ENCODE measurements at regions not wholly inside any gene's neighbourhood (a gene's known extent, or its start where the extent isn't known, plus 50 kb on each side); places are given as distances from the start of the nearest gene placed in this dataset.

DNA sequence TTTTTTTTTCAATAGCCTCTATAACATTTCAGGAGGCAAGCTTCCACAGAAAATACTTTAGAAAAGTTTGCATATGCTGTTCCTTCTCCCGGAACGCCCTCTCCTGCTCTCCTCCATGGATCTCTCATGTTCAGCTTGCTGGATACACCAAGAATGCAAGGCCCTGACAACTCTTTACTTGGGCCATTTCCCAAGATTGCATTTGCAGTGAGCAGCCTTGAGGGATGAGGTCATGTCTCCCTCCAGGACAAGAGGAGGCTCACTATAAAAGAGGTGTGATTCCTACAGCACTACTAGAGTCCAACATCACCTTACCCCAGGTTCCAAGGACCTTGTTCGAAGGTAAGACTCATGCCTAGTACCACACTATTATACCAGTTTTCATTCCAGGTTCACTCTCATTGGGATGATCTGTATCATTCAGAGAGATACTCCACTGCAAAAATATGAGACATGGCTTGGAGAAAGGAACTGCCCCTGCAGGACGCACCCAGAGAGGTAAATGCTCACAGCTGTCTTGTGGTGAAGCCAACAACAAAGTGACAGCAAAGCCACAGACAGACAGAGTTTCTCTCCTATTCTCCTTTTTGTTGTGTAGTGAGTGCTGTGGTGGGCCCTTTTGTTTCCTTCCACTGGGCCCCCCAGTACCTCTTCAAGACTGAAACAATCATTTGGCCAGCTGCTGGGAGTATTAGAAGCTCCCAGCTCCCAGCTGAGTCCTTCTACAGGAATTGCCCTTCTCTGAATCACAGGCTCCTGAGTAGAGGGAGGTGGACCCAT is 151.7 kb upstream of the ZNF366 start:
- in situ Hi-C loops (cut with HindIII; ENCODE audit: low sequenced_read_pairs), result no loop called here
- no peak for DNase-seq (ENCODE audit: low read depth, low spot score)
- H3K4me3 ChIP-seq (ENCODE audit: low read depth, low read length), result no peak overlapping the region
- TF ChIP-seq, protein P1, sequence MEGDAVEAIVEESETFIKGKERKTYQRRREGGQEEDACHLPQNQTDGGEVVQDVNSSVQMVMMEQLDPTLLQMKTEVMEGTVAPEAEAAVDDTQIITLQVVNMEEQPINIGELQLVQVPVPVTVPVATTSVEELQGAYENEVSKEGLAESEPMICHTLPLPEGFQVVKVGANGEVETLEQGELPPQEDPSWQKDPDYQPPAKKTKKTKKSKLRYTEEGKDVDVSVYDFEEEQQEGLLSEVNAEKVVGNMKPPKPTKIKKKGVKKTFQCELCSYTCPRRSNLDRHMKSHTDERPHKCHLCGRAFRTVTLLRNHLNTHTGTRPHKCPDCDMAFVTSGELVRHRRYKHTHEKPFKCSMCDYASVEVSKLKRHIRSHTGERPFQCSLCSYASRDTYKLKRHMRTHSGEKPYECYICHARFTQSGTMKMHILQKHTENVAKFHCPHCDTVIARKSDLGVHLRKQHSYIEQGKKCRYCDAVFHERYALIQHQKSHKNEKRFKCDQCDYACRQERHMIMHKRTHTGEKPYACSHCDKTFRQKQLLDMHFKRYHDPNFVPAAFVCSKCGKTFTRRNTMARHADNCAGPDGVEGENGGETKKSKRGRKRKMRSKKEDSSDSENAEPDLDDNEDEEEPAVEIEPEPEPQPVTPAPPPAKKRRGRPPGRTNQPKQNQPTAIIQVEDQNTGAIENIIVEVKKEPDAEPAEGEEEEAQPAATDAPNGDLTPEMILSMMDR (IDR thresholded peaks at IDR 0.05; ENCODE audit: low read depth, low read length), result no peak

DNA sequence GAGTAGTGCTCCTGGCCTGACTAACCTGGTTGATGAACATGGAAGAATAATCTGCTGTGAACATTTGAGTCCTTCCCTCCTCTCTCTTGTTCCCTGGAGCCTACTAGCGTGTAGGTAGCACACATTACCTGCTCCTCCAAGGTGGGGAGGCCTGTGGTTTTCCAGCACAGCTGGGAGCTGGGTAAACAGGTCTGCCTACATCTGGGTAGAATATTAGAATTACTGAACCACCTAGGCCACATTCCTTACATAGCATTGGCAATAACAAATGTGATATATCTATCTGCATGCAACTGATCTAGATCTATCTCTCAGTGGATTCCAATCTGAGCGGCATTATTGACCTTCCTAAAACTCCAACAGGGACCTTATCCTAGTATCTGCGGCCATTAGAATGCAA is 151.0 kb upstream of the ZNF366 start:
- TF ChIP-seq, protein P1 (IDR thresholded peaks at IDR 0.05; ENCODE audit: low read depth, low read length), result no peak

GRCh38 chr5:72656756-72657513 is 149.7 kb upstream of the ZNF366 start:
- in situ Hi-C loops (cut with HindIII; ENCODE audit: low sequenced_read_pairs), result no loop called here
- H3K4me3 ChIP-seq (ENCODE audit: low read depth, low read length), result no peak overlapping the region
- DNase-seq (ENCODE audit: low read depth, low spot score), result no peak
- TF ChIP-seq, protein P1 (IDR thresholded peaks at IDR 0.05; ENCODE audit: low read depth, low read length), result no peak

More for the DNA sequence above, 151.0 kb upstream of the ZNF366 start:
- H3K4me3 ChIP-seq (ENCODE audit: low read depth, low read length), result no peak overlapping the region
- DNase-seq (ENCODE audit: low read depth, low spot score), result no peak
- in situ Hi-C loops (cut with HindIII; ENCODE audit: low sequenced_read_pairs), result no loop called here

- no peak overlapping the region for H3K4me3 ChIP-seq (ENCODE audit: low read depth, low read length)
- TF ChIP-seq, protein P1 (IDR thresholded peaks at IDR 0.05; ENCODE audit: low read depth, low read length), result no peak
- in situ Hi-C loops (cut with HindIII; ENCODE audit: low sequenced_read_pairs), result no loop called here
- DNase-seq (ENCODE audit: low read depth, low spot score), result no peak
Measured at GRCh38 chr5:72656331-72656730, 149.1 kb upstream of the ZNF366 start.

- H3K4me3 ChIP-seq (ENCODE audit: low read depth, low read length), result no peak overlapping the region
- no peak for DNase-seq (ENCODE audit: low read depth, low spot score)
- TF ChIP-seq, protein P1 (IDR thresholded peaks at IDR 0.05; ENCODE audit: low read depth, low read length), result no peak
- in situ Hi-C loops (cut with HindIII; ENCODE audit: low sequenced_read_pairs), result no loop called here
Measured at GRCh38 chr5:72654231-72654630, 147.0 kb upstream of the ZNF366 start.

DNA sequence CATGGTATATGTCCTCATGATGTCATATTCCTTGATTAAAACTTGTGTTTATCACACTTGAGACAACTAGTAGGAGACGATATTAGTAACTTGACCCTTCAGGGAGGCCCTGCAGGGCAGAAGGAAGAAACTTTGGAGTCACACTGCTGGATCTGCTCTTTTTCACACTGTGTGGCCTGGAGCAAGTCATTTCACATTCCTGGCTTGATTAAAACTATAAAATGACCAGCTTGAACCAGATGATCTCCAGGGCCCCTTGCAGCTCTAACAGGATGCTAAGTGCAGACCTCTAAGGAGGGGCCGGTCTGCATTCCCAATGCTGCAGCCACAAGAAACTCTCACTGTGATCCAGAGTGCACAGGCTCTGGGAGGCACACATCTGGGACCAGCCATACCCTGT is 146.4 kb upstream of the ZNF366 start:
- no peak overlapping the region for H3K4me3 ChIP-seq (ENCODE audit: low read depth, low read length)
- in situ Hi-C loops (cut with HindIII; ENCODE audit: low sequenced_read_pairs), result no loop called here
- TF ChIP-seq, protein P1 (IDR thresholded peaks at IDR 0.05; ENCODE audit: low read depth, low read length), result no peak
- no peak for DNase-seq (ENCODE audit: low read depth, low spot score)

All from astrocyte of the spinal cord (primary cell).